ENCODE measurements at regions not wholly inside any gene's neighbourhood (a gene's known extent, or its start where the extent isn't known, plus 50 kb on each side); places are given as distances from the start of the nearest gene placed in this dataset.

DNA sequence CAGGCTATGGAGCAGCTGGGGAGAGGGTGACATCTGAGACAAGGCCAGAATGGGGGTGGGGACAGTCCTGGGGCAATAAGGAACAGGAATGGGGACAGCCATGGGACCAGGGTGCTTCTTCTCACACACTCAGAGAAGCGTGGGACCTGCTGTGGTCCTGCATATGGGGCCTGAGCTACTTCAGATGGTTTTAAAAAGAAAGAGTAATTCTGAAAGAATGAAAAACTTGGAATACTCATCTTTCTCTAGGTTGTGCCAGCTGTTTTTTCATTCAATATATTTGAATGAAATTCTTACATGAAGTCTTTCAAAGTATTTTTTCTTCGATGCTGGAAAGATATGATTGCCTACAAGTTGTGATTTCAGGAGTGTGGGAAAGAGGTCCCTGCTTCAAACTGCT, 227.5 kb upstream of the APCDD1 start:
- no peak for DNase-seq (ENCODE audit: extremely low read depth in 1 of 11, low read depth in 9 of 11, low spot score in 4 of 11)

DNA sequence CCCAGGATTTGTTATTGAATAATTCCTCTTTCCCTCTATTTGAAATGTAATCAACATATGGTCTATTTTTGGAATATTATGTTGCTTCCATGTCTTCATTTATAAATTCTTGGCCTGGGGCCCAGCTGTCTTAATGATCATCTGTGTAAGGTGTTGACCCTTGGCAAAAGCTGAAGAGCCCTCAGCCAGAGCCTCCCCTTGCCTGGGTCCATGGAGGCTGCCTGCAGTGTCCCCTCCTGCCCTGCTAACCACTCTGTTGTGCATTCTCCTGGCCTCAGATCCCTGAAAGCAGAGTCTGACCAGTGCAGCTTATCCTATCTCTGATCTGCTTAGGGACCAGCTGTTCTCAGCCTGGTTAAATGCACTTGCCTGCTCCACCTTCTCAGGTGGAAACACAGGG, 226.1 kb upstream of the APCDD1 start:
- no peak for DNase-seq (ENCODE audit: extremely low read depth in 1 of 11, low read depth in 9 of 11, low spot score in 4 of 11)

DNA sequence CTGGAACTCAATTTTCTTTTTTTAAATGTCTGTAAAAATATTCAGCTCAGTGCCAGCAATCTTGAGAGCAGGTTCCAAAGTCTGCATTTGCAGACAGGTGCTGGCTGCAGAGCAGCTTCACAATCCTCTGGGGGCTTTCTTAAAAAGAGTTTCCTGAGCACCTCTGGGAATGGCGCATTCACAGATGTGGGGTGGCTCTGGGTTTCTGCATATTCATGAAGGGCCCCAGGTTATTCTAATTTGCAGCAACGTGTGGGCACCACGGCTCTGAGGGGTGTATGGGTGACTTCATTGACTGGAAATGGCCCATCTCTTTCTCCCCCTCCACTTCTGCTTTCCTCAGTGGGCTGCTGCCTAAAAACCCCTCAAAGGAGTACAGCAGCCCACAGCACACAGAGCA, 225.0 kb upstream of the APCDD1 start:
- DNase-seq (ENCODE audit: extremely low read depth in 1 of 11, low read depth in 9 of 11, low spot score in 4 of 11): no peak

DNA sequence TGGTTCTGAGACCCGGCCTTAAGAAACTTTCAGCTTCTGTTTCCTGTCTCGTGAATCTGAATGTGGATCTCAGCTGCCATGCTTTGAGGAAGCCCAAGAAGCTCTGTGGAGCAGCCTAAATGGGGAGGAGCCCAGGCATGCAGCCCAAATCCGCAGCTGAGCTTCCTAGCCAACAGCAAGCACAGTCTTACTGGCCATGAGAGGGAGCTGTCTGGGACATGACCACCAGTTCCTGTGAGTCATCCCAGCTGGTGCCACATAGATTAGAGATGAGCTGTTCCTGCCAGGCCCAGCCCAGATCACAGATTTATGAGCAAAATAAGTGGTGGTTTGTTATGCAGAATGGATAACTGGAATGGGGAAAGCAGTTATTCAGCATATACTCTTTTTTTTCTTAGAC, 224.4 kb upstream of the APCDD1 start:
- no peak for DNase-seq (ENCODE audit: extremely low read depth in 1 of 11, low read depth in 9 of 11, low spot score in 4 of 11)

DNA sequence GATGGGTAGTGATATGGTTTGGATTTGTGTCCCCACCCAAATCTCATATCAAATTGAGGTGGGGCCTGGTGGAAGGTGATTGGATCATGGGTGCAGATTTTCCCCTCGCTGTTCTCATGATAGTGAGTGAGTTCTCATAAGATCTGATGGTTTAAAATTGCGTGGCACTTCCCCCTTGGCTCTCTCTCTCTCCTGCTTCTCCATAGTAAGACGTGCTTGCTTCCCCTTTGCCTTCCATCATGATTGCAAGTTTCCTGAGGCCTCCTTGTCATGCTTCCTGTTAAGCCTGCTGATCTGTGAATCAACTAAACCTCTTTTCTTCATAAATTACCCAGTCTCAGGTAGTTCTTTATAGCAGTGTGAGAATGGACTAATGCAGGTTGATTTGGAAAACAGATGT, 223.2 kb upstream of the APCDD1 start:
- DNase-seq (ENCODE audit: extremely low read depth in 1 of 11, low read depth in 9 of 11, low spot score in 4 of 11): no peak

DNA sequence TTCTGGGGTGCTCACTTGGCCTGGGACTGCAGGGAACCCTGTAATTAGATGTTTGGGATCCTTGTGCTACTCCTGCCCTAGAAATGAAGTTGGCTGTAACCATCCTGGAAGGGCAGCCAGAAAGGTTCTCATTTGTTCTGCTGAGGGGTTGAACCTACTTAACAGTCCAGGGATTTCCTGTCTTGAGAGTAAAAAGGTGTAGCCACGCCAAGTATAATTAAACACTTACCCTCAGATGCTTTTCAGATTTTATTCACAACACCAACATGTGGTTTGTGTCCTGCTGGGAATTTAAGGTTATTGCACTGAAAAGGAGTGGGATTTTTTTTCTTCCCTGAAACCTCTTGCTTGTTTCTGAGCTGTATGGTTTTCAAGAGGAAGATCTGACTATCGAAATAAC, 222.4 kb upstream of the APCDD1 start:
- DNase-seq (ENCODE audit: extremely low read depth in 1 of 11, low read depth in 9 of 11, low spot score in 4 of 11): no peak

DNA sequence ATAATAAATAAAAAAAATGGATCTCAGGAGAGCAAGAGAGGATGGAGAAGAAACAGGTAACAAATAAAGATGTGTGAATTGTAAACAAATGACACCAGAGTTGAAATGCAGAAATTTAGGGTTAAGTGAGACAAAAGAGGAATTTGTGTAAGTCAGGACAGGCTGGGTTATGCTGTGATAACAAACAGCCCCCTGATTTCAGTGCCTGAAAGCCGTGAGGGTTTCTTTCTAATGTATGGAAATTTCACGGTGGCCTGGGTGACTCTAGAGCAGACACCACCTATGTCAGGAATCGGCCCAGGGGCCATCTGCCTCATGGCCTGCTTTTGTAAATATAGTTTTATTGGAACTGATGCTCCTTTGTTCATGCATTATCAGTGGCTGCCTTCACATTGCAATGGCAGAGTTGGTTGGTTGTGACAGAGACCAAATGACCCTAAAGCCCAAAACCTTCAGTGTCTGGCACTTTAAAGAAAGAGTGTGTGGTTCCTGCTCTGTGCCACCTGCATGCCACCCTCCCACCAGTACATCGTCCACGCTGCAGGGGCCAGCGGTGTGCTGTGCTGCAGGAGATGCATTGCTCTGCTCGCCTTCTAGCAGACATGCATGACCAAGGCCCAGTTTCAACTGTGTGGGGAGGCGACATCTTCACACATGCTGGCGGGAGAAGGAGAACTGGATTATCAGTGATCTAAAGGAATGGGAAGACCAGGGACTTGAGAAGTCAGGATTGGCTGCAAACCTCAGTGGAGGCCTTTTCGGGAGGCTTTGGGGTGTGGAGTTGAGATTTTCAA, 221.2 kb upstream of the APCDD1 start:
- DNase-seq (ENCODE audit: extremely low read depth in 1 of 11, low read depth in 9 of 11, low spot score in 4 of 11): no peak

DNA sequence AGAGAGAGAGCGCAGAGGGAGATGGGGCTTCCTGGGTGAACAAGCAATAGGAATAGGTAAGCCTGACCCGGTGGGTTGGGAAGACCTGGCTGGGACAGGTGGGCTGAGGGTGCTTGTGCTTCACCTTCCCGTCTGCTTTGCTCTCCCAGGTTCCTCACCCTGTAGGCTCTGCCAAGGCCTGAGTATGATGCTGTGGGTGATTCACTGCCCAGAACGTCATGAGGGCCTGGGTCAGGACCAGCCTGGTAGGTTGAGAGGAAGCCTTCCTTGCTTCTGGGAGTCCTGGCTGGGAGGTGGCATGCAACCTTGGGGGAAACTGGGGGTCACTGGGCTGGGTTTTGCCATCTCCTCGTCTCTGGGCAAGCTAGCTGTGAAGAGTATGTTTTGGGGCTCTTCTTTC, 220.2 kb upstream of the APCDD1 start:
- no peak for DNase-seq (ENCODE audit: extremely low read depth in 1 of 11, low read depth in 9 of 11, low spot score in 4 of 11)

DNA sequence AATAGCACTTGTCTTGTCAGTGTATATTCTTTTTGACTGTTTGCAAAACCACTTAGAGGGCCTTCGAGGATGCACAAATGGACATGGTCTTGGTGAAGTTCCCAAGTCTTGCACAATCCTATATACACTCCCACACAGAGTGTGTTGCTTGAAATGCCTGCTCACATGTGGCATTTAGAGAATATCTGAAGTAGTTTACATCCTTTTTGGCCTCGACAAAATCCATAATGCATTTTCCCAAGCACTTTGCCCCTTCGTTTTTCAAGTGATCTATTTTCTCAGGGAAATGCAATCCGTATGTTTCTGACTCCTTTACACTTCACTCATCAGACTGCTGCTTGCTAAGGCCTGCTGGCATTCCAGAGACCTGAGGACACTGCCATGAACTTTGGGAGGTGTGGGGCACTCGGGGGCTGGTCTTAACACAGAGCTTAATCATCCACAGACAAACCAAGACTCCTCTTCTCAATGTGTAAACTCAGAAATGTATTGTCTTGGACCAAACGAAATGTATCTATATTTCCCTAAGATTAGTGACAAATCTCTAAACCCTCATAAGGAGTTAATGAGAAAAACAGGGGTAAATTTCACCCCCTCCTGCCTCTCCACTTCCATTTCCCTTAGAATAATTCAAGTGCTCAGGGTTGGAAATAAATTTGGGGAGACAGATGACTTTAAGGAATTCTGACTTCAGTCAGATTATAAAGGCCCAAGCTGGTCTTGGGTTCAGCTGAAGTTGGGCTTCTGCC, 219.3 kb upstream of the APCDD1 start:
- DNase-seq (ENCODE audit: extremely low read depth in 1 of 11, low read depth in 9 of 11, low spot score in 4 of 11): no peak

DNA sequence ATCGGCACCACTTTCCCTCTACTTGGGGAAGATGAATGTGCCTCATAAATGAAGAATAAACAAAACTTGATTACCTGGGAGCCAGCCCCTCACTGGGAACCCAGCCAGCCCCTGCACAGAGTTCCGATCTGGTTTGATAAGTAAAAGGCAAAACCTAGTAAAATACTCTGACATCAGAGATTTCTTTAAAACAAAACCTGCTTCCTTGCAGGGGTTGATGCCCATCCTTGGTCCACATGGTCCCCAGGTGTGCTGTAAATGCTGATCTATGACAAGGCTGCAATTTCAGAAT, 218.8 kb upstream of the APCDD1 start:
- no peak for DNase-seq (ENCODE audit: extremely low read depth in 1 of 11, low read depth in 9 of 11, low spot score in 4 of 11)

DNA sequence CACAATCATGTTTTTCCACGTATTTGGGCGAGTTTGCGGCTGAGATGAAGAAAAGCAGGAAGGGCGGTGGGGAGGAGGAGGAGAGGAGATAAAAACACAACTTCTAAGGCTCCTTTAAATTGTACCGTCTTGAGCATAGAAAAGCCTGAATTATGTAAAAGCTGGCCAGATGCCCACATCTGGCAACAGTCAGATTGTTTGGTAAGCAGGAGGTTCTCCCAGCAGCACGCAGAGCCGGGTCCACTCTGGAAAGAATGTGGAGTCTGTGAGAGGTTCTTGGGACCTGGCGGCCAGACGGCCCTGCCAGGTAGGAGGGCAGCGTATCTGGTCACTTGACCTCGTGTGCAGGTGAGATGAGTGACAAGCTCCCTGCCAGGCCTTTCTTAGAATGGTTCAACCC, 215.3 kb upstream of the APCDD1 start:
- DNase-seq (ENCODE audit: extremely low read depth in 1 of 11, low read depth in 9 of 11, low spot score in 4 of 11): no peak

DNA sequence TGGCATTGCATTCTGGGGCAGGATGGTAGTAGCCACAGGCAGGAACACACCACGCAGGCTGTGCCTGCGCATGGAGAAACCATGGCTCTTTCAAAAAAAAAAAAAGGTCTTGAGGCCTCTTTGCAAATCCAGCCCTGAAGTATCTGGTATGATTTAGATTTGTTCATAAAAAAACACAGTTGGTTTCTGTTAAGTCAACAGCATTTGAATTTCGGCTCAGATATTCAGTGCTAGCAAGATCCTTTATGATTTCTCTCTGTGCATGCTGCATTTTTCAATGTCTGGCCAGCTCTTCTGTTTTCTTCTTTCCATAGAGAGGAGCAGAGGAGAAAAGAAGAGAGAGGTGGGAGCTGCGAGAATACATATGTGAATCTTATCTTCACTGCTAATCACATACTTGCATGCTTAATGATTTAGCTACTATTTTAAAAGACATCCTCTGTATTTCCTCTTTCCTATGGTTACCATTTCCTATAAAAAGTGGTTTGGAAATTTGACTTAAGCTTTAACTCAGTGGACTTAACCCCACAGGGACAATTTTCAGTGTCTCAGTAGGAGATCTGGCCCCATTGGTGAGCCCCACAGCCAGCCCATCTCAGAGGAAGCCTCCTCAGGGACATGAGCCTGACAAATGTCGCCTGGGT, 214.3 kb upstream of the APCDD1 start:
- DNase-seq (ENCODE audit: extremely low read depth in 1 of 11, low read depth in 9 of 11, low spot score in 4 of 11): no peak

DNA sequence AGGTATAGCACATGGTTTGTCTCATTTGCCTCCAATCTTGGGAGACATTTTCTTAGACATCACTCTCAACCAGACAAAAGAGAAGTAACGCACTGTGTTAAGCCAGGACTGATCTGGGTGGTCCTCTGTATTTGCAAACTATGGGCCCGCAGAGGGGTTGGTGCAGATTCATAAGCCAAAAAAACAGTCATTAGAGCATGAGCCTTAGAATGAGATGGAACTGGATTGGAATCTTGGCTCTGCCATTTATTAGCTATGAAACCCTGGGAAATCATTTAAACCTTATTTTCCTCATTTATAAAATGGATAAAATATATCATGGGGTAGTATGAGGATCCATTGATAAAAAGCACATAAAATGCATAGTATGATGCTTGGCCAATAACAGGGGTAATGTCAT, 213.5 kb upstream of the APCDD1 start:
- DNase-seq (ENCODE audit: extremely low read depth in 1 of 11, low read depth in 9 of 11, low spot score in 4 of 11): no peak

DNA sequence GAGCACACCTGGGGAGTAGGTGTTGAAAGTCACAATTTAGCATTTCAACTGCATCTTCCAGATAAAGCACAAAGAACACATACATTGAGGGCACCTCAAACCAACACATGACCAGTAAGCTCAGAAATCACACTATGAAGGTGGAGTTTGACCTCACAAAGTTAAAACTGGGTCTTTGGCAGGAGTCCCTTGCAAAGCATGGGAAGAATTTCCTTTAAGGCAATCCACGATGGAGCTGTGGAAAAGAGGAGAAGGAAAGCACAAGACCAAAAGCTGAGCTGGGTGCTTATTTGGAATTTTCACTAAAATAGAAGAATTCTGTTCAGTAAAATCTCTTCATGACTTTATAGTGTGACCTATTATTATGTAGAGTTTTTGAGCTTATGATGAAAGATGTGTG, 212.9 kb upstream of the APCDD1 start:
- no peak for DNase-seq (ENCODE audit: extremely low read depth in 1 of 11, low read depth in 9 of 11, low spot score in 4 of 11)

DNA sequence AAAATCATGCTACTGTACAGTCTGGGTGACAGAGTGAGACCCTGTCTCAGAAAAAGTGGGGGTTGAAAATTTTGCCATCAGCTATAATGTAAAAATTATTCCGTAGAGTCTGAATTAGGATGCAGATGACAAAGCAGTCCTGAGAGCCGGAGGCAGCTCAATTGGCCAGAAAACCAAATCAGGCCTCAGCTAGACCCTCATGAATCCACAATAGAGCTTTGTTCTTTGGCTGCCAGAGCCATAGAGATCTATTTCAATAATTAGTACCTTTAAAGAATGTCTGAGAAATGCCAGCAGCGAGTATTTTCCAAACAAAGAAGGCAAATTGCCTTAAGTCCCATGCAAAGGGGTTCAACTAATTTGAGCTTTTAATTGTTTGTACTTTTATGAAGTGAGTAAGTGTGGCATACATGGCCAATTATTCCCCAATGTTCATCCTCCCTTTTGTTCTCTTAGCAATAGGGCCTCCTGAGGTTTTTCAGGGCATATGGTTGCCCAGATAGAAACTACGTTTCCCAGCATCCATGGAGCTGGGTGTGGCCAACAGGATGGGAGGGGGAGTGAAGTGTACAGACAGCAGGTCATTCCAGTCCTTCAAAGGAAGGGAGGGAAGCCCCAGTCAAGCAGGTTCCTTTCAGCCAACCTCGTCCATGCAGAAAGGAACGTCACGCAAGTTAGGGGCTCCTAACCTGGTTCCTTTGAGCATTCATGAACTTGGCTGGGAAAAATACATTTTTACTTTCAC, 211.3 kb upstream of the APCDD1 start:
- no peak for DNase-seq (ENCODE audit: extremely low read depth in 1 of 11, low read depth in 9 of 11, low spot score in 4 of 11)

DNA sequence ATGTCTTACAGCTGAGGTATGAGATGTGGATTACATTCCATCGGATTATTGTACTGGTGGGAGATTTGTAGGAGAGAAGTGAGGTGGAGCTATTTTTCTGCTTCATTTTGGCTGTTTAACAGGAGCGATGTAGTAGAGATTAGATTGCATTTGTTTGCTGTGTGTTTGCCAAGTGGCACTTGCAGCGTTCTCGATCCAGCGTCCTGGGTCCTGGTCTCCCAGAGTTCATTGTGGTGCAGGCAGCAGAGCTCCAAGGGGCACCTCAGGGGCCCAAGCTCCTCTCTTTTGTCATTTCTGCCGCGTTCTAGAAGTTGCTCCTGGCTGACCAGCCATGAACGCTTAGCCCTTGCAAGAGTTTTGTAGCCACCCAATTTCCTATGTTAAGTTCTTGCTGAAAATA, 210.1 kb upstream of the APCDD1 start:
- no peak for DNase-seq (ENCODE audit: extremely low read depth in 1 of 11, low read depth in 9 of 11, low spot score in 4 of 11)

DNA sequence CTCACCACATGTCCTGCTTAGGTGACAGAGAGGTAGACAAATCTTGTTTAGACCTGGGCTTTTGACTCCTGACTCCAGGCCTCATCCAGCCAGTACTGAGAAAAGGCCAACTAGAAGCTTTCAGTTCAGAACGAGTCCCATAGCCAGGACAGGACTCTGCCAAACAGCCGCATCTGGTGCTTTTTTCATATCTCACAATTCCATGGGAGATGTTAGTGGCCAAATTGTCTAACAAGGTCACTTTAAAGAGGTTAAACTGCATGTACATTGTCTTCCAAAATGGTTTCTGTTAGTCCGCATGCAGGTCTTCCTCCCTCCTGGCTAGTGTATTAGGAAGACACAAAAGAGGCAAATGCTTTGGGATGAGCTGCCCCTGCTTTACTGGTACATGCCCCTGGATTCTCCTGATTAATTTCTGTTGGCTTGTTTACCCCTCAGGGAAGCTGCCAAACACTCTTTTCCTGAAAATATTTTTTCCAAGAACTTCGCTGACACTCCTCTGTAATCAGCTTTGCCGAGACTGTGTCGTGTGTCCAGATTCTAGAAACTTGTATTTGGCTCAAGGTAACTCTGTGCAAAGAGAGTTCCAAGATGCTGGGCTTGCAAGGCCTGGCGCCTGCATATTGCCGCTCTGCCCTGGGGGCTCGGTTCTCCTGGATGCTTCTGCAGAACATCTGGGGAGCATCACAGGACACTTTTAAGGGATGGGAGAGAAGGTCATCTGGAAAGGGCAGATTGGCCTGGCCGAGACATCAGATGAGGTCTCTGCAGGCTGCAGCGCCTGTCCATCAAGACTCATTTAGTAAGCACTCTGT, 209.2 kb upstream of the APCDD1 start:
- no peak for DNase-seq (ENCODE audit: extremely low read depth in 1 of 11, low read depth in 9 of 11, low spot score in 4 of 11)

DNA sequence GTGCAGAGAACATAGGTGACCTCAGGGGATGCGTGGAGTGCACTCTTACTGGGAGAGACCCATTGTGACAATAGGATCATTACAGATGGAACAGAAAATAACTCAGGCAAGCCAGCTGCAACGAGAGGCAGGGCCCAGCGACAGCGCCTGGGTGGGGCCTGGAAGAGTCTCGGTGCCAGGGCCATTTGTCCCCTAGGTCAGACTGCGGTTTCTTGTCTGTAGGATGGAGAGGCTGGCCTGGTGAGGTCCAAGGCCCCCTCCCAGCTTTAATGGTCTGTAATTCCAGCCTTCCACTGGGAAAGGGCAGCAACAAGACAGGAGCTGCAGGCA, 208.6 kb upstream of the APCDD1 start:
- DNase-seq (ENCODE audit: extremely low read depth in 1 of 11, low read depth in 9 of 11, low spot score in 4 of 11): no peak

DNA sequence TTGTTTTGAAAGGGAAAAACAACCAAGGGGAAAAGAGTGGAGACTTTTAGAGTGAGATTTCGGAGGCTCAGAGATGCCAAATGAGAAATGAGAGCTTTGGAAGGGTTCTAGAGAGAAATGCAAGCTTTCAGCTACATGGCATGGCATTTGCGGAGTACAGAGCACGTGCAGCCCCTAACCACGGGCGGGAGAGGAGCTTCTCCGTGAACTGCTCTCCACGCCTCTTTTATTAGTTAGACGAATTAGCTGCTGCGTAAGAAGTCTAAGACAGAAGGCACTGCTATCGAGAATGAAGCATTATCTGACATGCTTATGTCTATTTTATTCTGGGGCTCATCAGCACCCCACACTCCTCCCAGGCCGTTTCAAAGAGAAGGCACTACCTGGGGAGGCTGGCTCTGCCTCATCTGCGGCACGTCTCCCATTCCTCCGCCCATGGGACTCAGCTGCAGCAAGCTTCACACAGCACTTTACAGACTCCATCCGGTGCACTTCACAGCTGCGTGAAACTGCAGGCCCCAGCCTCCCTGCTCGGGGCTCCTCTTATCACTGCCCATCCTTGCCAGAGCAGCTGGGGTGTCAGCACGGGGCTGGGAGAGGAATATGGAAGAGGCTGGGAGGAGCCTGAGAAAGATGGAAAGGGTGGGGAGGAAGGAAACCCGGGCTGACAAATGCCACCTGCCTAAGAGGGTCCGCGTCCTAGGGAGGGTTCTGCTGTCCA, 207.3 kb upstream of the APCDD1 start:
- DNase-seq (ENCODE audit: extremely low read depth in 1 of 11, low read depth in 9 of 11, low spot score in 4 of 11): peak in 5 of 11 donors; percentile 36 to 67 (median 51)
